ENCODE measurements at regions not wholly inside any gene's neighbourhood (a gene's known extent, or its start where the extent isn't known, plus 50 kb on each side); places are given as distances from the start of the nearest gene placed in this dataset.

DNA sequence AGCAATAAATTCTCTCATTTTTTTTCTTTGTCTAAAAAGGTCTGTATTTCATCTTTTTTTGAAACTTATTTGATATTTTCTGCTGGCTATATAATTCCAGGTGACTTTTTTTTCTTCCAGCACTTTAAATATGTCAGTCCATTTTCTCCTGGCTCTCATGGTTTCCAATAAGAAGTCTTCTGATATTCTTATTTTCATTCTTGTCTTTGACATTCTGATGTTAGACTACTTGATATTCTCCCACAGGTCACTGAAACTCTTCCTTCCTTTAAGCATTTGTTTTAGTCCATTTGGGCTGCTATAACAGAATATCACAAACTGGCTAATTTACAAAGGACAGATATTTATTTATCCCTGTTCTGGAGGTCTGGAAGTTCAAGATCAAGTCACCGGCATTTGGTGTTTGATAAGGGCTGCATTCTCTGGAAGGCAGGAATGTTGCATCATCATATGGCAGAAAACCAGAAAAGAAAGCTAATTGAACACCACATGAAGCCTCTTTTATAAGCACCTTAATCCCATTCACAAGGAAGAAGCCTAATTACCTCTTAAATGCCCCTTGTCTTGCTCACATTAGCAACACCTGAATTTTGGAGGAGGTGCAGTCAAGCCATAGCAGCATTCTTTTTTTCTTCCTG, 242.1 kb upstream of the TNRC6C start:
- TF ChIP-seq, protein P1, sequence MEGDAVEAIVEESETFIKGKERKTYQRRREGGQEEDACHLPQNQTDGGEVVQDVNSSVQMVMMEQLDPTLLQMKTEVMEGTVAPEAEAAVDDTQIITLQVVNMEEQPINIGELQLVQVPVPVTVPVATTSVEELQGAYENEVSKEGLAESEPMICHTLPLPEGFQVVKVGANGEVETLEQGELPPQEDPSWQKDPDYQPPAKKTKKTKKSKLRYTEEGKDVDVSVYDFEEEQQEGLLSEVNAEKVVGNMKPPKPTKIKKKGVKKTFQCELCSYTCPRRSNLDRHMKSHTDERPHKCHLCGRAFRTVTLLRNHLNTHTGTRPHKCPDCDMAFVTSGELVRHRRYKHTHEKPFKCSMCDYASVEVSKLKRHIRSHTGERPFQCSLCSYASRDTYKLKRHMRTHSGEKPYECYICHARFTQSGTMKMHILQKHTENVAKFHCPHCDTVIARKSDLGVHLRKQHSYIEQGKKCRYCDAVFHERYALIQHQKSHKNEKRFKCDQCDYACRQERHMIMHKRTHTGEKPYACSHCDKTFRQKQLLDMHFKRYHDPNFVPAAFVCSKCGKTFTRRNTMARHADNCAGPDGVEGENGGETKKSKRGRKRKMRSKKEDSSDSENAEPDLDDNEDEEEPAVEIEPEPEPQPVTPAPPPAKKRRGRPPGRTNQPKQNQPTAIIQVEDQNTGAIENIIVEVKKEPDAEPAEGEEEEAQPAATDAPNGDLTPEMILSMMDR (tag by site-specific recombination; IDR thresholded peaks at IDR 0.05) = no peak
- TF ChIP-seq, protein P2, sequence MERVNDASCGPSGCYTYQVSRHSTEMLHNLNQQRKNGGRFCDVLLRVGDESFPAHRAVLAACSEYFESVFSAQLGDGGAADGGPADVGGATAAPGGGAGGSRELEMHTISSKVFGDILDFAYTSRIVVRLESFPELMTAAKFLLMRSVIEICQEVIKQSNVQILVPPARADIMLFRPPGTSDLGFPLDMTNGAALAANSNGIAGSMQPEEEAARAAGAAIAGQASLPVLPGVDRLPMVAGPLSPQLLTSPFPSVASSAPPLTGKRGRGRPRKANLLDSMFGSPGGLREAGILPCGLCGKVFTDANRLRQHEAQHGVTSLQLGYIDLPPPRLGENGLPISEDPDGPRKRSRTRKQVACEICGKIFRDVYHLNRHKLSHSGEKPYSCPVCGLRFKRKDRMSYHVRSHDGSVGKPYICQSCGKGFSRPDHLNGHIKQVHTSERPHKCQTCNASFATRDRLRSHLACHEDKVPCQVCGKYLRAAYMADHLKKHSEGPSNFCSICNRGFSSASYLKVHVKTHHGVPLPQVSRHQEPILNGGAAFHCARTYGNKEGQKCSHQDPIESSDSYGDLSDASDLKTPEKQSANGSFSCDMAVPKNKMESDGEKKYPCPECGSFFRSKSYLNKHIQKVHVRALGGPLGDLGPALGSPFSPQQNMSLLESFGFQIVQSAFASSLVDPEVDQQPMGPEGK (tag by site-specific recombination; IDR thresholded peaks at IDR 0.05) = no peak
- no peak for TF ChIP-seq ZNF211 (tag by site-specific recombination; IDR thresholded peaks at IDR 0.05; ENCODE audit: low read depth)
- TF ChIP-seq ZNF354C (tag by site-specific recombination; IDR thresholded peaks at IDR 0.05; ENCODE audit: borderline replicate concordance, low read depth) = no peak
